LoVo (cell line): ENCODE measurements at regions not wholly inside any gene's neighbourhood (a gene's known extent, or its start where the extent isn't known, plus 50 kb on each side); places are given as distances from the start of the nearest gene placed in this dataset.
A peak's percentile ranks its signal among the peaks of the same experiment; 100 is the strongest.
"Not testable (repeated sequence)": the region's sequence is repeated elsewhere in the genome, so short reads cannot be mapped to it uniquely, and the experiment has no call there.

ENCODE experiments used
- DNase-seq: peaks from one replicate; pipeline ENCODE4 v3.0.0-alpha.2; 2016; ENCODE audit warnings: low spot score

GRCh38 chr1:30527511-30528140 lies 195.8 kb downstream of the MATN1 start:
- DNase-seq, result no peak

DNA sequence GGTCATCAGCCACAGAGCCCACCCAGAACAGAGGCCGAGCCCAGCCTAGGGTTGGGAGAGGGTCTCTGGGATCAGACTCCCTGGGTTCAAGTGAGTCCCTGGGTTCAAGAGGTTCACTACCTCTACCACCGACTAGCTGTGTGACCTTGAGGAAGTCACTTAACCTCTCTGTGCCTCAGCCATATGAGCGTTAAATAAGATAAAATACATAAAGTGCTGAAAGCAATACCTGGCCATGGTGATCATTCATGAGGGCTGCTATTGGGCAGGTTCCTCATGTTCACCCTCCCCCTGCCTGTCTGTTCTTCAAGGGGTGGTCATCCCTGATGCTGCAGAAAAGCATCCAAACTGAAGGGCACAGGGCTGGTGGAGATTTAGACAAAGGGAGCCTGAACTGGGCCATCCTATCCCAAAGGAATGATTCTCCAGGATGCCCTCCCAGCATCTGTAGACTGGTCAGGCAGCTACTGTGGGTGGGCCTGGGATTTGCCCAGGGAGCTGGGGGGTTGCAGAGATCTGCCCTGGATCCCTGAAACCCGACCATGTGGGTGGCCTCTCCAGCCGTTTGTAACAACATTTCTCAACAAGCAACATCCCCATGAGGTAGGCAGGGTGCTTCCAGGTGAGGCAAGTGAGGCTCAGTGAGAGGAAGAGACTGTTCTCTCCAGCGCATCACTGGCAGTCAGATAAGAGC lies 196.6 kb downstream of the MATN1 start:
- DNase-seq, result no peak

GRCh38 chr1:30525971-30526651 lies 197.3 kb downstream of the MATN1 start:
- peak; percentile 62 for DNase-seq

DNA sequence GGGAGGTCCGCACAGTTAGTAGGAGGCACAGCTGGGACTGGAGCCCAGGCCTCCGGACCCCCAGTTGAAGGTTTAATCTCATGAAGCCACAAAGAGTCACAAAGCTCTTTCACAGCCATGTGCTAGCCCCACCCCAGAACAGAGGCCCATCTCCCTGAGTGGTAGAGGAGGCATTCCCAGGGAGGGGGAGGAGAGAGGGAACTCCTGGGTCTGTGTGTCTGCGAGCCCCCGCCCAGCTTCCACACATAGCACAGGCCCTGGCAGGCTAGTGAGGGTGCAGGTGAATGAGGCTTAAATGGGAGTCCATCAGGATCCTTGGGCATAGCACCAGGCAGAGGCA lies 197.8 kb downstream of the MATN1 start:
- DNase-seq, result no peak

DNA sequence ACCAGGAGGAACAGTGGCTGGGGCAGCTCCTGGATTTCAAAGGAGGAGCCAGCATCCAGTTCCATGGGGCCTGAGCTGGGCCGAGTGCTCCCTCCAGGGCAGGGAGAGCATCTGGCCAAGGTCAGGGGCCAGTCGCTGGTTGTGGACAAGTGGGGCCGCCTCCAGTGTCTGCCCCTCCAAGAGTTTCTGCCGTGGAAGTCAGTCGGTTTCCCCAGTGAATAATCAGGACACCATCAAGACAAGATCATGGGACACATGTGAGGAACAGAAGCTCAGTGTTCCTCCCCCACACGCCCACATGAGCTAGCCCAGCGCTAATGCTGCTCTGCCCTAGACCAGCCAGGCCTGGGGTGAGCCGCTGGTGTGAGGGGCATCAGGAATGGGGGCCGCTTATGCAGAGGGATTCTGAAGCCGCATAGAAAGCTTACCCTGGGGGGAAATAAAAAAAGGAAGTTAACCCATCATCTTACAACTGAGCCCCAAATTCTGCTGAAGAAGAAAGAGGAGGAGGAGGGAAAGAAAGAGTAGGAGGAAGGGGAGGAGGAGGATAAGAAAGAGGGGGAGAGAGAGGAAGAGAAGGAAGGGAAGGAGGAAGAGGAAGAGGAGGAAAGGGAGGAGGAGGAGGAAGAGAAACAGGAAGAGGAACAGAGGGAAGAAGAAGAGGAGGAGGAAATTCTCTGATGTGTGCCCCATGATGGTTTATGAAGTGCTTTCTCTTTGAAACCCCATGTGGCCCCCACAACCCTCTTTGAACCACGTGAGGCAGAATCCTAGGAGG lies 198.4 kb downstream of the MATN1 start:
- no peak for DNase-seq

- DNase-seq, result not testable (repeated sequence)
These were observed 199.3 kb downstream of the MATN1 start for GRCh38 chr1:30524025-30524555.

- DNase-seq, result peak; percentile 47
These were observed 200.0 kb downstream of the MATN1 start for GRCh38 chr1:30523055-30524020.

DNA sequence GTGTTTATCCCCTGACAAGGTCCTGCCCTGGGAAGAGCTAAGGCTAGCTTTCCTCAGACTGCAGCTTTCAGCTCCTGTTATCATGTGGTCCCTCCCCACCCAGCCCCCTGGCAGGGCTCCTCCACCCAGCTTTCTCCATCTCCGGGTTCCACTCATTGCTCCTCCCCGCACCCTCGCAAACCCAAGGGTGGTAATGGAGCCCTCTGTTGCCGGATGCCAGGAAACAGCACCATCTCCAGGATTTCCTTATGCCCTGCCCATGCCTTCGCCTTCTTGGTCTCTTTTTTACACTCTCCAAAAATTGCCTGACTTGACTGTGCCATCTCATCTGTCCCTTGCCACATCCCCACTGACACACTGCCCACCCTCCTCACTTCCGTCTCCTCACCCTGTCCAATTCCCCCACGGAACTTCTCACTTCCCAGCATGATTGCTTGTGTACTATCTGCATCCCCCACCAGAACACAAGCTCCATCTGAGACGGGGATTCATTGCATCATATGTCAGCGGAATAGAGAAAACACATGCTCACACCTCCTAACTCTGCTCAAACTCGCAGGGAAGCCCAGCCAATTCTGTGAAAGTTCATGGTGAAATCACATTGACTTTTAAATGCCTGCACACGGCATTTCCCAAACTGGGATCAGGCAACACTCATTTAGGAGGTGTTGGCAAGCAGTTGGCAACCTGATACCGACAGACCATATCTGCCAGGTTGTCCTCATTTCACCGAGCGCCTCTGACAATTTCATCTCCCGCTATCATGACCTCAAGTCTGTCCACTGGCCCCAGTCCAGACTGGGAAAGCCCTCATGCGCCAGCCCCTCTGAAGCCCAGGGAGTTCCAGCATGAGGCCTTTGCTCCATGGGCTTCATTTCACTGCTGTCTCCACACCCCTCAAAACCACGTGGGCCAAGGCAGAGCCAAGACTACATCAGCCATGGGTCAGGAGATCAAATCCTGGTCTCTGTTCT lies 201.1 kb downstream of the MATN1 start:
- no peak for DNase-seq

DNA sequence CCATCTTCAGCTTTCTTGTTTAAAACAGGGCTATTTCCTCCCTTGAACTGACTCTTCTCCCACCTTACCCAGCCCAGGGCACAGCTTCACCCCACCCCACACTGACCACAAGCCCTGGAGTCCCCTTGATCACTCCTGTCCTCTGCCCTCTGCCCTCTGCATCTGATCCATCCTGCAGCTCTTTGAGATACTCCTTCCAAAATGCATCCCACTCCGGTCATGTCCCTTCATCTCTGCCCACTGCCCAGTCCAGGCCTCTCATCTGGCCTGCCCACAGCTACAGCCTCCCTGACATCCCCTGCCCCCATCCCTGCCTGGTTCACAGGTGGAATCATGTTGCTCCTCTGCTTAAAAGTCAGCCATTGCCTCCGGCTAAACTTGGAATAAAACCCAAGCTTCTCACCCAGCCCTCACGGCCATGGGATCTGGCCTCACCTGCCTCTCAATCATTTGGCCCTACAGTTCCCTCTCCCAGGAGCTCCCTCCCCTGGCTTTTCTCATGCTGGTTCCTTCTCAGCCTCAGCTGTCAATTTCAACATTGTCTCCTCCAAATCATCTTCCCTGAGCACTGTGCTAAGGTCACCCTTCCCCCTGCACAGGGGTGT lies 202.0 kb downstream of the MATN1 start:
- no peak for DNase-seq

GRCh38 chr1:30520476-30520875 lies 202.9 kb downstream of the MATN1 start:
- DNase-seq, result no peak

- no peak for DNase-seq
These were observed 204.1 kb downstream of the MATN1 start for GRCh38 chr1:30519201-30519763.

- no peak for DNase-seq
These were observed 204.7 kb downstream of the MATN1 start for GRCh38 chr1:30518696-30519095.

DNA sequence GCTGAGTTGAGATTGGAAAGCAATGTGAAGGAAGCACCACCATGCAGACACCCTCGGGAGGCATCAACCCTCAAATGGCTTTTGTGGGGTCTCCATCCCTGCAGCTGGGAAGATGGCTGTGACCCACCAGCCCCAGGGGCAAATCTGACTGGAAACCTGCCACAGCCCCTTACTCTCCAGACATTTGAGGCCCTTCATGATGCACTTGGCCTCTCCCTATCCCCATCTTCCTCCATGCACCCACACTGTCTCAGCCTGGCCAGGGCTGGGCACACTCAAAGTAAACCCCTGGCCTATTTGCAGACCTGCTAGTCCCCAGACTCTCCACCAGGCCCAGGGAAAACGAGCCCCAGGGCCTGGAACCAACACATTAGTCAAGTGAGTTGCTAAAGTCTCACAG lies 205.2 kb downstream of the MATN1 start:
- no peak for DNase-seq

GRCh38 chr1:30517666-30518065 lies 205.7 kb downstream of the MATN1 start:
- not testable (repeated sequence) for DNase-seq

DNA sequence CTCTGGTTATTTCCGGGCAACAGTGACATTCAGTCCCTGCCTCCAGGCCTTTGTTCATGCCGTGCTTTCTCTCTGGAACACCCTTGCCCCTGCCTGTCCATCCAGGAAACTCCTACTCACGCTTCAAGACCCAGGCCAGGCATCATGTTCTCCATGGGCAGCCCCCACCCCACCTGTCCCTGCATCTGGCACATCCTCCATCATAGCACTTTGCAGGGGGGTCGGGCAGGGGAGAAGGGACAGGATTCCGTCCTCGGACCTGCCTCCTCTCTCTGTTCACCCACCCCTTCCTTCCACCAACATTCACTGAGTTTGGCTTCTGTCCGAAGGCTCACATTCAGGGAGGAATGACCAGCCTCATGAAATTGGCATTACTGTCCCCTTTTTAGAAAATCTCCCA lies 206.1 kb downstream of the MATN1 start:
- DNase-seq, result not testable (repeated sequence)

DNA sequence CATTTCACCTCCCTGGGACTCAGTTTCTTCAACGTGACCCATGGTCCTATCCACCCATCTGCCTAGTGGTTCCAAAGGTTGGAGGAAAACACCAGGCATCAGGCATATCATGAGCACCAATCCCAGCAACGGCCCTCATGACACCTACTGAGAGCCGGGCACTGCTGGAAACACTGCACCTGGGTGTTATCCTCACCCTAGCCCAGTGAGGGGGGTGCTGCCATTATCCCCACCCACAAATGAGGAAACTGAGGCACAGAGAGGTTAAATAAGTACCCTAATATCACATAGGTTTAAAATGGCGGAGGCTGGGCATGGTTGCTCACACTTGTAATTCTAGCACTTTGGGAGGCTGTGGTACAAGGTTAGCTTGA lies 206.9 kb downstream of the MATN1 start:
- no peak for DNase-seq

- DNase-seq, result no peak
These were observed 207.5 kb downstream of the MATN1 start for GRCh38 chr1:30515755-30516484.

DNA sequence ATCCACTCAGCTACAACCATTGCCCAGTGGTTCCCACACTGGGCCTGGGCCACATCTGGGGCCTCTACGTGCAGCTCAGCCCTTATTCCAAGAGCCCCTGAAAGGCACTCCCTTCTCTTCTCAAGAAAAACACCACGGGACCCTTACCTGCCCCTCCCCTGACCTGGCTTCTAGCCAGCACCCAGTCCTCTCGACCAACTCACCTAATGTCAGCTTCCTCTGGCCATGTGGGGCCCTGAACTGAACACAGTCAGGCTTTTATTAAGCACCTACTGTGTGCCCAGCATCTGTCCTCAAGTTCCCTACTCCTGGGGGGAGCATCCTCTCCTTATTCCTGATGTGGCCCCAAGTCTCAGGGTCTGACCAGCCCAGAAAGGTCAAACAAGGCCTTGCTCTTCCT lies 208.4 kb downstream of the MATN1 start:
- no peak for DNase-seq
